Hepatocyte (in vitro differentiated cells): ENCODE measurements at regions not wholly inside any gene's neighbourhood (a gene's known extent, or its start where the extent isn't known, plus 50 kb on each side); places are given as distances from the start of the nearest gene placed in this dataset.

Source experiments
- DNase-seq: peaks from one replicate; pipeline ENCODE4 v3.0.0-alpha.2; 2016; ENCODE audit warnings: low spot score
- H2AFZ ChIP-seq: fragments of 200-600 bp; sonication (generic); 2 replicates; pipeline ENCODE4 v1.6.0; 2016; ENCODE audit warnings: antibody characterized with exemption, mild to moderate bottlenecking
- H3K27ac ChIP-seq: fragments of 200-600 bp; sonication (generic); 2 replicates; pipeline ENCODE4 v1.5.1; 2016; ENCODE audit warnings: mild to moderate bottlenecking
- H3K27me3 ChIP-seq: fragments of 200-600 bp; sonication (generic); 2 replicates; pipeline ENCODE4 v1.6.1; 2016
- H3K36me3 ChIP-seq: fragments of 200-600 bp; sonication (generic); replicated peaks from 2 replicates; pipeline ENCODE4 v1.5.1; 2016; ENCODE audit warnings: low read depth; ENCODE audit not compliant: insufficient read depth
- H3K4me1 ChIP-seq: fragments of 200-600 bp; sonication (generic); 2 replicates; pipeline ENCODE4 v1.5.1; 2016; ENCODE audit warnings: mild to moderate bottlenecking, moderate library complexity; ENCODE audit not compliant: insufficient read depth
- H3K4me2 ChIP-seq: fragments of 200-600 bp; sonication (generic); 2 replicates; pipeline ENCODE4 v1.6.0; 2016
- H3K4me3 ChIP-seq: fragments of 200-600 bp; sonication (generic); 2 replicates; pipeline ENCODE4 v1.5.1; 2016; ENCODE audit warnings: mild to moderate bottlenecking
- H3K79me2 ChIP-seq: fragments of 200-600 bp; sonication (generic); 2 replicates; pipeline ENCODE4 v1.6.0; 2017; ENCODE audit warnings: mild to moderate bottlenecking
- H3K9me2 ChIP-seq: fragments of 200-600 bp; sonication (generic); replicated peaks from 2 replicates; pipeline ENCODE4 v1.6.0; 2017; ENCODE audit warnings: mild to moderate bottlenecking; ENCODE audit not compliant: insufficient read depth
- H3K9me3 ChIP-seq: fragments of 200-600 bp; sonication (generic); 2 replicates; pipeline ENCODE4 v1.5.1; 2016; ENCODE audit warnings: low read depth, mild to moderate bottlenecking
- H4K20me1 ChIP-seq: fragments of 200-600 bp; sonication (generic); 2 replicates; pipeline ENCODE4 v1.6.0; 2016; ENCODE audit warnings: mild to moderate bottlenecking; ENCODE audit not compliant: insufficient read depth, poor library complexity, severe bottlenecking
- CTCF ChIP-seq: fragments of 200-600 bp; sonication (generic); IDR thresholded peaks from 2 replicates; pipeline ENCODE4 v1.5.1; 2016; ENCODE audit warnings: antibody characterized with exemption, mild to moderate bottlenecking; ENCODE audit not compliant: poor library complexity
- EZH2 ChIP-seq: fragments of 200-600 bp; sonication (generic); IDR thresholded peaks from 2 replicates; pipeline ENCODE4 v1.6.1; 2016; ENCODE audit warnings: antibody characterized with exemption, mild to moderate bottlenecking, borderline replicate concordance
- EZH2phosphoT487 ChIP-seq: fragments of 200-600 bp; sonication (generic); IDR thresholded peaks from one replicate; pipeline ENCODE4 v1.6.1; 2018; ENCODE audit warnings: antibody characterized with exemption, mild to moderate bottlenecking, low read depth, moderate library complexity; ENCODE audit not compliant: unreplicated experiment, severe bottlenecking
- WGBS: methylation state at CpG from one replicate; pipeline ENCODE4 v1.1.6; 2016; ENCODE audit warnings: low lambda C conversion rate; ENCODE audit errors: missing lambda C conversion rate; 5-methylcytosine and 5-hydroxymethylcytosine counted together

- H3K36me3 ChIP-seq: no peaks in the 10 kb centered on the region
- 69% methylated on average over 2 of the region's 2 CpGs for WGBS
- no peaks in the 10 kb centered on the region for H3K27me3 ChIP-seq
- H3K4me2 ChIP-seq: no peak overlapping the region
- H3K9me3 ChIP-seq: no peaks in the 10 kb centered on the region
- no peak for DNase-seq
- H3K27ac ChIP-seq: no peak overlapping the region
- H3K79me2 ChIP-seq: no peaks in the 10 kb centered on the region
- no peak overlapping the region for H3K4me3 ChIP-seq
- H4K20me1 ChIP-seq: no peaks in the 10 kb centered on the region
- H3K9me2 ChIP-seq: no peaks in the 10 kb centered on the region
- no peak overlapping the region for H2AFZ ChIP-seq
- no peaks in the 10 kb centered on the region for H3K4me1 ChIP-seq
- TF ChIP-seq EZH2phosphoT487 (no peak), EZH2 (no peak), CTCF (no peak)
Observed at GRCh38 chr21:24705201-24705600, 902.1 kb downstream of the MRPL39 start.

GRCh38 chr21:24693779-24694178 is 913.5 kb downstream of the MRPL39 start:
- H3K79me2 ChIP-seq: no peaks in the 10 kb centered on the region
- no peak overlapping the region for H2AFZ ChIP-seq
- H3K4me3 ChIP-seq: no peak overlapping the region
- WGBS: 74% methylated on average over 2 of the region's 2 CpGs
- no peaks in the 10 kb centered on the region for H3K36me3 ChIP-seq
- no peaks in the 10 kb centered on the region for H3K4me1 ChIP-seq
- H3K9me3 ChIP-seq: no peaks in the 10 kb centered on the region
- H3K4me2 ChIP-seq: no peak overlapping the region
- TF ChIP-seq EZH2: no peak
- TF ChIP-seq CTCF: no peak
- TF ChIP-seq EZH2phosphoT487: no peak
- no peak overlapping the region for H3K27ac ChIP-seq
- no peaks in the 10 kb centered on the region for H3K27me3 ChIP-seq
- H3K9me2 ChIP-seq: no peaks in the 10 kb centered on the region
- DNase-seq: no peak
- no peaks in the 10 kb centered on the region for H4K20me1 ChIP-seq

GRCh38 chr21:24681456-24681855 is 925.8 kb downstream of the MRPL39 start:
- Histone ChIP-seq H3K9me2 (no peaks in the 10 kb centered on the region), H3K4me3 (no peak overlapping the region), H3K79me2 (no peaks in the 10 kb centered on the region), H2AFZ (no peak overlapping the region), H3K27ac (no peak overlapping the region), H3K4me2 (no peak overlapping the region), H3K9me3 (no peaks in the 10 kb centered on the region), H4K20me1 (no peaks in the 10 kb centered on the region), H3K36me3 (no peaks in the 10 kb centered on the region), H3K27me3 (no peaks in the 10 kb centered on the region), H3K4me1 (no peaks in the 10 kb centered on the region)
- 19% methylated on average over 2 of the region's 2 CpGs for WGBS
- TF ChIP-seq EZH2: no peak
- DNase-seq: no peak

GRCh38 chr21:24671901-24672300 is 935.4 kb downstream of the MRPL39 start:
- no peaks in the 10 kb centered on the region for H3K79me2 ChIP-seq
- no peak overlapping the region for H3K4me3 ChIP-seq
- no peaks in the 10 kb centered on the region for H3K4me1 ChIP-seq
- no peaks in the 10 kb centered on the region for H3K36me3 ChIP-seq
- H3K27ac ChIP-seq: no peak overlapping the region
- no peaks in the 10 kb centered on the region for H3K27me3 ChIP-seq
- no peak overlapping the region for H3K4me2 ChIP-seq
- H3K9me2 ChIP-seq: no peaks in the 10 kb centered on the region
- H2AFZ ChIP-seq: no peak overlapping the region
- WGBS: 63% methylated on average over 1 of the region's 1 CpG
- H3K9me3 ChIP-seq: no peaks in the 10 kb centered on the region
- H4K20me1 ChIP-seq: no peaks in the 10 kb centered on the region
- no peak for DNase-seq
- TF ChIP-seq EZH2 (no peak), CTCF (no peak), EZH2phosphoT487 (no peak)
